Liver (tissue), 3 donors: ENCODE measurements at regions not wholly inside any gene's neighbourhood (a gene's known extent, or its start where the extent isn't known, plus 50 kb on each side); places are given as distances from the start of the nearest gene placed in this dataset.

ENCODE experiments used
- ATF3 ChIP-seq: IDR thresholded peaks from 2 replicates; pipeline ENCODE4 v1.6.1; 2016; ENCODE audit warnings: antibody characterized with exemption
- CTCF ChIP-seq: fragments of 150-350 bp; IDR thresholded peaks from 2 replicates; pipeline ENCODE4 v1.5.1; 2017; ENCODE audit warnings: improper control_type of control experiment, low read depth, low read length; ENCODE audit not compliant: missing input control
- EGR1 ChIP-seq, 2 donors: IDR thresholded peaks; 2 replicates each; pipeline ENCODE4 v1.6.1; 2016 to 2018; ENCODE audit warnings: antibody characterized with exemption in 2 of 2, low read depth in 2 of 2
- HNF4G ChIP-seq: IDR thresholded peaks from 2 replicates; pipeline ENCODE4 v1.6.1; 2016; ENCODE audit warnings: antibody characterized with exemption
- JUND ChIP-seq, 2 donors: IDR thresholded peaks; 2 replicates each; pipeline ENCODE4 v1.6.1; 2016; ENCODE audit warnings: antibody characterized with exemption in 2 of 2
- RAD21 ChIP-seq, 2 donors: IDR thresholded peaks; 2 replicates each; pipeline ENCODE4 v1.6.1; 2016; ENCODE audit warnings: antibody characterized with exemption in 2 of 2, mild to moderate bottlenecking in 2 of 2
- REST ChIP-seq: IDR thresholded peaks from 2 replicates; pipeline ENCODE4 v1.6.1; 2016; ENCODE audit warnings: antibody characterized with exemption, mild to moderate bottlenecking
- SP1 ChIP-seq: IDR thresholded peaks from 2 replicates; pipeline ENCODE4 v1.6.1; 2018; ENCODE audit warnings: antibody characterized with exemption, mild to moderate bottlenecking
- TAF1 ChIP-seq: conservative IDR thresholded peaks from 2 replicates; pipeline ENCODE4 v1.6.1; 2016; ENCODE audit warnings: antibody characterized with exemption, mild to moderate bottlenecking
- YY1 ChIP-seq: IDR thresholded peaks from 2 replicates; pipeline ENCODE4 v1.6.1; 2016; ENCODE audit warnings: antibody characterized with exemption, mild to moderate bottlenecking
- donor health status: healthy.
- donor health status: healthy.

- no peak for TF ChIP-seq YY1
- TF ChIP-seq CTCF: peak; percentile 43
- TF ChIP-seq REST: no peak
- peak; percentile 75 to 76 for TF ChIP-seq RAD21 (IDR thresholded peaks at IDR 0.05)
- TF ChIP-seq JUND (IDR thresholded peaks at IDR 0.05): no peak
- TF ChIP-seq TAF1: no peak
- TF ChIP-seq EGR1 (IDR thresholded peaks at IDR 0.05; ENCODE audit: low read depth in 2 of 2): no peak
- TF ChIP-seq SP1: no peak
- TF ChIP-seq ATF3: no peak
- TF ChIP-seq HNF4G: no peak
Measured at GRCh38 chr2:122191331-122191730, 435.9 kb downstream of the TSN start.
